Astrocyte (in vitro differentiated cells and primary cell): ENCODE measurements at regions not wholly inside any gene's neighbourhood (a gene's known extent, or its start where the extent isn't known, plus 50 kb on each side); places are given as distances from the start of the nearest gene placed in this dataset.

Experiments used
- CTCF ChIP-seq: IDR thresholded peaks from 2 replicates; pipeline ENCODE4 v1.5.1; 2011; ENCODE audit warnings: low read depth, mild to moderate bottlenecking, inconsistent platforms, low read length, moderate library complexity; ENCODE audit not compliant: insufficient read depth
- EZH2 ChIP-seq: IDR thresholded peaks from 2 replicates; pipeline ENCODE4 v1.6.1; 2012; ENCODE audit warnings: mild to moderate bottlenecking, low read length, inconsistent platforms; ENCODE audit not compliant: insufficient read depth

DNA sequence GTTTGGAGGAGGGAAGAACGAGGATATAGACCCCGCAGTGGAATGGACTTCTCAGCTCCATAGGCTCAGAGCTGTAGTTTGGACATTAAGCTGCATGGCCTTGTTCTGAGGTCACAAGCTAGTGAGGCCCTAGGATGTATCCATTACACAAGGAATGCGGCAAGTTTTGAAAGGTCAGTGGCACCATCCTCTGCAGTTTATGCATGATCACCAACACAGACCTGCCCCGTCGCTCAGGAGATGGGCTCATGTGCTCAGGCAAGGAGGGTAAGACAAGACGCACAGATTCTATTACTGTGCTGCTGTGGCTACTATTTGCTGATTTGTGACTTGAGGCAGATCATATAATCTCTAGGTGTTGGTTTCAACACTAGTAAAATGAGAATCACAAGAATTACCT lies 110.9 kb downstream of the FAM161A start:
- TF ChIP-seq CTCF (no peak), EZH2 (no peak)
